ENCODE measurements at regions not wholly inside any gene's neighbourhood (a gene's known extent, or its start where the extent isn't known, plus 50 kb on each side); places are given as distances from the start of the nearest gene placed in this dataset.

GRCh38 chr4:33045334-33045733 lies 2325.2 kb downstream of the PCDH7 start:
- TF ChIP-seq ZBTB7A (IDR thresholded peaks at IDR 0.05; ENCODE audit: low read depth): no peak
- TF ChIP-seq MAX (IDR thresholded peaks at IDR 0.05): no peak
- TF ChIP-seq TEAD4 (IDR thresholded peaks at IDR 0.05): no peak
- no peak for TF ChIP-seq YY1 (IDR thresholded peaks at IDR 0.05; ENCODE audit: low read depth)
- no peak for TF ChIP-seq REST (IDR thresholded peaks at IDR 0.05; ENCODE audit: low read depth)
- TF ChIP-seq CEBPB (IDR thresholded peaks at IDR 0.05): no peak

- no peak for TF ChIP-seq TCF12 (IDR thresholded peaks at IDR 0.05; ENCODE audit: low read depth)
These were observed 2332.1 kb downstream of the PCDH7 start for GRCh38 chr4:33052241-33052640.

- TF ChIP-seq FOXM1 (IDR thresholded peaks at IDR 0.05; ENCODE audit: borderline replicate concordance, low read depth) (no peak), RAD21 (IDR thresholded peaks at IDR 0.05; ENCODE audit: low read depth) (no peak), USF1 (IDR thresholded peaks at IDR 0.05) (no peak), ZBTB7A (IDR thresholded peaks at IDR 0.05; ENCODE audit: low read depth) (no peak), TAF1 (IDR thresholded peaks at IDR 0.05; ENCODE audit: low read depth) (no peak), TCF12 (IDR thresholded peaks at IDR 0.05; ENCODE audit: low read depth) (no peak), EGR1 (IDR thresholded peaks at IDR 0.05) (no peak), CREB1 (IDR thresholded peaks at IDR 0.05; ENCODE audit: low read depth) (no peak), CEBPB (IDR thresholded peaks at IDR 0.05) (no peak), YY1 (IDR thresholded peaks at IDR 0.05; ENCODE audit: low read depth) (no peak), REST (IDR thresholded peaks at IDR 0.05; ENCODE audit: low read depth) (no peak), MAX (IDR thresholded peaks at IDR 0.05) (no peak), TEAD4 (IDR thresholded peaks at IDR 0.05) (no peak), EP300 (IDR thresholded peaks at IDR 0.05; ENCODE audit: borderline replicate concordance) (no peak), NFIC (IDR thresholded peaks at IDR 0.05) (no peak)
These were observed 2334.0 kb downstream of the PCDH7 start for GRCh38 chr4:33054161-33054560.

GRCh38 chr4:33054656-33055196 lies 2334.6 kb downstream of the PCDH7 start:
- TF ChIP-seq USF1 (IDR thresholded peaks at IDR 0.05) (no peak), REST (IDR thresholded peaks at IDR 0.05; ENCODE audit: low read depth) (no peak), ZBTB7A (IDR thresholded peaks at IDR 0.05; ENCODE audit: low read depth) (no peak), FOXM1 (IDR thresholded peaks at IDR 0.05; ENCODE audit: borderline replicate concordance, low read depth) (no peak), EGR1 (IDR thresholded peaks at IDR 0.05) (no peak), NFIC (IDR thresholded peaks at IDR 0.05) (no peak), TEAD4 (IDR thresholded peaks at IDR 0.05) (no peak), YY1 (IDR thresholded peaks at IDR 0.05; ENCODE audit: low read depth) (no peak), CREB1 (IDR thresholded peaks at IDR 0.05; ENCODE audit: low read depth) (no peak), RAD21 (IDR thresholded peaks at IDR 0.05; ENCODE audit: low read depth) (no peak), MAX (IDR thresholded peaks at IDR 0.05) (no peak), CEBPB (IDR thresholded peaks at IDR 0.05) (no peak), TAF1 (IDR thresholded peaks at IDR 0.05; ENCODE audit: low read depth) (no peak)

GRCh38 chr4:33057736-33058135 lies 2337.6 kb downstream of the PCDH7 start:
- no peak for TF ChIP-seq RAD21 (IDR thresholded peaks at IDR 0.05; ENCODE audit: low read depth)
- no peak for TF ChIP-seq TAF1 (IDR thresholded peaks at IDR 0.05; ENCODE audit: low read depth)
- TF ChIP-seq TEAD4 (IDR thresholded peaks at IDR 0.05): no peak
- no peak for TF ChIP-seq ZBTB7A (IDR thresholded peaks at IDR 0.05; ENCODE audit: low read depth)
- TF ChIP-seq TCF12 (IDR thresholded peaks at IDR 0.05; ENCODE audit: low read depth): no peak
- TF ChIP-seq NFIC (IDR thresholded peaks at IDR 0.05): no peak
- no peak for TF ChIP-seq REST (IDR thresholded peaks at IDR 0.05; ENCODE audit: low read depth)
- TF ChIP-seq CREB1 (IDR thresholded peaks at IDR 0.05; ENCODE audit: low read depth): no peak
- TF ChIP-seq EP300 (IDR thresholded peaks at IDR 0.05; ENCODE audit: borderline replicate concordance): no peak
- no peak for TF ChIP-seq YY1 (IDR thresholded peaks at IDR 0.05; ENCODE audit: low read depth)
- TF ChIP-seq MAX (IDR thresholded peaks at IDR 0.05): no peak
